ENCODE measurements at regions not wholly inside any gene's neighbourhood (a gene's known extent, or its start where the extent isn't known, plus 50 kb on each side); places are given as distances from the start of the nearest gene placed in this dataset.

- Histone ChIP-seq H2AFZ (ENCODE audit: low read depth, low read length) (no peak overlapping the region), H3K4me2 (ENCODE audit: low read length, poor library complexity, severe bottlenecking) (no peak overlapping the region), H3K4ac (ENCODE audit: low read depth in 1 of 2, low read length in 2 of 2) (no peak overlapping the region), H3K9me3 (ENCODE audit: control insufficient read depth, low read length) (no peaks in the 10 kb centered on the region), H4K91ac (ENCODE audit: low read length) (no peak overlapping the region), H2BK5ac (ENCODE audit: low read depth, low read length, poor library complexity, severe bottlenecking) (no peak overlapping the region), H2AK5ac (ENCODE audit: low read length, severe bottlenecking) (no peak overlapping the region), H3K4me1 (ENCODE audit: control insufficient read depth, insufficient read depth, low read depth, low read length) (peaks cover 4% of the 10 kb centered on the region), H3K27ac (ENCODE audit: low read length, poor library complexity, severe bottlenecking) (no peak overlapping the region), H3K36me3 (ENCODE audit: control insufficient read depth in 1 of 2, insufficient read depth in 2 of 2, low read depth in 1 of 2, low read length in 2 of 2) (no peaks in the 10 kb centered on the region), H3K4me3 (ENCODE audit: insufficient read depth in 1 of 2, low read depth in 1 of 2, low read length in 2 of 2) (no peak overlapping the region), H2BK15ac (ENCODE audit: low read depth, poor library complexity, severe bottlenecking) (no peak overlapping the region), H3K23ac (ENCODE audit: low read length in 2 of 2) (no peak overlapping the region), H3K14ac (ENCODE audit: low read length in 2 of 2) (no peak overlapping the region), H2BK120ac (ENCODE audit: low read depth, low read length) (no peak overlapping the region), H3K27me3 (ENCODE audit: control insufficient read depth in 1 of 2, insufficient read depth in 1 of 2, low read length in 2 of 2) (no peaks in the 10 kb centered on the region), H4K8ac (ENCODE audit: low read length) (no peak overlapping the region), H2BK12ac (ENCODE audit: low read length in 2 of 2) (no peak overlapping the region), H3K18ac (ENCODE audit: low read depth in 1 of 2, low read length in 2 of 2) (no peak overlapping the region), H3K9ac (ENCODE audit: low read length) (no peak overlapping the region), H3K79me1 (replicated peaks; ENCODE audit: low read length, poor library complexity, severe bottlenecking) (no peaks in the 10 kb centered on the region)
- peak; percentile 22 for DNase-seq
- 57% methylated on average over 2 of the region's 2 CpGs for WGBS
Measured at GRCh38 chr3:65033576-65033975, 345.8 kb upstream of the ADAMTS9 start.

GRCh38 chr3:65030847-65031463, 343.2 kb upstream of the ADAMTS9 start:
- Histone ChIP-seq H3K14ac (ENCODE audit: low read length in 2 of 2) (no peak overlapping the region), H3K36me3 (ENCODE audit: control insufficient read depth in 1 of 2, insufficient read depth in 2 of 2, low read depth in 1 of 2, low read length in 2 of 2) (no peaks in the 10 kb centered on the region), H3K4me1 (ENCODE audit: control insufficient read depth, insufficient read depth, low read depth, low read length) (peaks cover 4% of the 10 kb centered on the region), H3K4me3 (ENCODE audit: insufficient read depth in 1 of 2, low read depth in 1 of 2, low read length in 2 of 2) (no peak overlapping the region), H3K9ac (ENCODE audit: low read length) (no peak overlapping the region), H3K18ac (ENCODE audit: low read depth in 1 of 2, low read length in 2 of 2) (peak overlapping the region; percentile 11 to 58), H3K4ac (ENCODE audit: low read depth in 1 of 2, low read length in 2 of 2) (peak overlapping the region in 1 of 2 experiments; percentile 59), H2BK15ac (ENCODE audit: low read depth, poor library complexity, severe bottlenecking) (no peak overlapping the region), H2AFZ (ENCODE audit: low read depth, low read length) (no peak overlapping the region), H3K23ac (ENCODE audit: low read length in 2 of 2) (no peak overlapping the region), H3K79me1 (replicated peaks; ENCODE audit: low read length, poor library complexity, severe bottlenecking) (no peaks in the 10 kb centered on the region), H3K27me3 (ENCODE audit: control insufficient read depth in 1 of 2, insufficient read depth in 1 of 2, low read length in 2 of 2) (no peaks in the 10 kb centered on the region), H2AK5ac (ENCODE audit: low read length, severe bottlenecking) (peak overlapping the region; percentile 1), H4K91ac (ENCODE audit: low read length) (no peak overlapping the region), H3K27ac (ENCODE audit: low read length, poor library complexity, severe bottlenecking) (no peak overlapping the region), H2BK120ac (ENCODE audit: low read depth, low read length) (no peak overlapping the region), H3K9me3 (ENCODE audit: control insufficient read depth, low read length) (no peaks in the 10 kb centered on the region), H3K4me2 (ENCODE audit: low read length, poor library complexity, severe bottlenecking) (no peak overlapping the region), H4K8ac (ENCODE audit: low read length) (peak overlapping the region; percentile 55), H2BK5ac (ENCODE audit: low read depth, low read length, poor library complexity, severe bottlenecking) (no peak overlapping the region), H2BK12ac (ENCODE audit: low read length in 2 of 2) (peak overlapping the region; percentile 34 to 42)
- DNase-seq: peak; percentile 92
- WGBS: 38% methylated on average over 3 of the region's 3 CpGs

GRCh38 chr3:65030014-65030627, 342.3 kb upstream of the ADAMTS9 start:
- WGBS: 92% methylated on average over 4 of the region's 4 CpGs

GRCh38 chr3:65029130-65029529, 341.3 kb upstream of the ADAMTS9 start:
- Histone ChIP-seq H3K4ac (ENCODE audit: low read depth in 1 of 2, low read length in 2 of 2) (no peak overlapping the region), H4K8ac (ENCODE audit: low read length) (no peak overlapping the region), H3K79me1 (replicated peaks; ENCODE audit: low read length, poor library complexity, severe bottlenecking) (no peaks in the 10 kb centered on the region), H2AFZ (ENCODE audit: low read depth, low read length) (no peak overlapping the region), H3K27me3 (ENCODE audit: control insufficient read depth in 1 of 2, insufficient read depth in 1 of 2, low read length in 2 of 2) (no peaks in the 10 kb centered on the region), H2BK15ac (ENCODE audit: low read depth, poor library complexity, severe bottlenecking) (no peak overlapping the region), H2BK12ac (ENCODE audit: low read length in 2 of 2) (no peak overlapping the region), H3K9ac (ENCODE audit: low read length) (no peak overlapping the region), H3K9me3 (ENCODE audit: control insufficient read depth, low read length) (no peaks in the 10 kb centered on the region), H3K14ac (ENCODE audit: low read length in 2 of 2) (no peak overlapping the region), H3K36me3 (ENCODE audit: control insufficient read depth in 1 of 2, insufficient read depth in 2 of 2, low read depth in 1 of 2, low read length in 2 of 2) (no peaks in the 10 kb centered on the region), H3K4me1 (ENCODE audit: control insufficient read depth, insufficient read depth, low read depth, low read length) (peaks cover 4% of the 10 kb centered on the region), H2BK120ac (ENCODE audit: low read depth, low read length) (no peak overlapping the region), H3K27ac (ENCODE audit: low read length, poor library complexity, severe bottlenecking) (no peak overlapping the region), H3K4me2 (ENCODE audit: low read length, poor library complexity, severe bottlenecking) (no peak overlapping the region), H3K4me3 (ENCODE audit: insufficient read depth in 1 of 2, low read depth in 1 of 2, low read length in 2 of 2) (no peak overlapping the region), H4K91ac (ENCODE audit: low read length) (no peak overlapping the region), H2AK5ac (ENCODE audit: low read length, severe bottlenecking) (no peak overlapping the region), H3K23ac (ENCODE audit: low read length in 2 of 2) (no peak overlapping the region), H2BK5ac (ENCODE audit: low read depth, low read length, poor library complexity, severe bottlenecking) (no peak overlapping the region), H3K18ac (ENCODE audit: low read depth in 1 of 2, low read length in 2 of 2) (no peak overlapping the region)
- DNase-seq: no peak
- WGBS: 100% methylated on average over 1 of the region's 2 CpGs

More at GRCh38 chr3:65030014-65030627, 342.3 kb upstream of the ADAMTS9 start:
- no peak overlapping the region for H3K9ac ChIP-seq (ENCODE audit: low read length)
- H4K8ac ChIP-seq (ENCODE audit: low read length): peak overlapping the region; percentile 19
- no peak overlapping the region for H2AFZ ChIP-seq (ENCODE audit: low read depth, low read length)
- H2BK5ac ChIP-seq (ENCODE audit: low read depth, low read length, poor library complexity, severe bottlenecking): no peak overlapping the region
- no peak overlapping the region for H2BK120ac ChIP-seq (ENCODE audit: low read depth, low read length)
- no peaks in the 10 kb centered on the region for H3K27me3 ChIP-seq (ENCODE audit: control insufficient read depth in 1 of 2, insufficient read depth in 1 of 2, low read length in 2 of 2)
- H3K14ac ChIP-seq (ENCODE audit: low read length in 2 of 2): no peak overlapping the region
- H3K4me3 ChIP-seq (ENCODE audit: insufficient read depth in 1 of 2, low read depth in 1 of 2, low read length in 2 of 2): no peak overlapping the region
- DNase-seq: no peak
- peaks cover 4% of the 10 kb centered on the region for H3K4me1 ChIP-seq (ENCODE audit: control insufficient read depth, insufficient read depth, low read depth, low read length)
- H3K18ac ChIP-seq (ENCODE audit: low read depth in 1 of 2, low read length in 2 of 2): peak overlapping the region; percentile 54 to 58
- no peak overlapping the region for H3K23ac ChIP-seq (ENCODE audit: low read length in 2 of 2)
- no peak overlapping the region for H3K4me2 ChIP-seq (ENCODE audit: low read length, poor library complexity, severe bottlenecking)
- no peak overlapping the region for H3K4ac ChIP-seq (ENCODE audit: low read depth in 1 of 2, low read length in 2 of 2)
- H2AK5ac ChIP-seq (ENCODE audit: low read length, severe bottlenecking): peak overlapping the region; percentile 1
- no peaks in the 10 kb centered on the region for H3K79me1 ChIP-seq (replicated peaks; ENCODE audit: low read length, poor library complexity, severe bottlenecking)
- H3K36me3 ChIP-seq (ENCODE audit: control insufficient read depth in 1 of 2, insufficient read depth in 2 of 2, low read depth in 1 of 2, low read length in 2 of 2): no peaks in the 10 kb centered on the region
- H4K91ac ChIP-seq (ENCODE audit: low read length): no peak overlapping the region
- no peaks in the 10 kb centered on the region for H3K9me3 ChIP-seq (ENCODE audit: control insufficient read depth, low read length)
- no peak overlapping the region for H3K27ac ChIP-seq (ENCODE audit: low read length, poor library complexity, severe bottlenecking)
- peak overlapping the region in 1 of 2 experiments; percentile 69 for H2BK12ac ChIP-seq (ENCODE audit: low read length in 2 of 2)
- no peak overlapping the region for H2BK15ac ChIP-seq (ENCODE audit: low read depth, poor library complexity, severe bottlenecking)
